ENCODE measurements at regions not wholly inside any gene's neighbourhood (a gene's known extent, or its start where the extent isn't known, plus 50 kb on each side); places are given as distances from the start of the nearest gene placed in this dataset.
"Not testable (repeated sequence)": the region's sequence is repeated elsewhere in the genome, so short reads cannot be mapped to it uniquely, and the experiment has no call there.

GRCh38 chr20:4430826-4431225 lies 181.7 kb upstream of the ADRA1D start:
- H3K9me3 Mint-ChIP-seq; H3K27ac ChIP-seq (ENCODE audit: low read length); CTCF ChIA-PET; H3K4me1 ChIP-seq (ENCODE audit: control insufficient read depth in 1 of 2, extremely low read depth in 1 of 2, insufficient read depth in 2 of 2, low read length in 2 of 2); H3K36me3 ChIP-seq (ENCODE audit: control insufficient read depth in 2 of 2, extremely low read depth in 1 of 2, insufficient read depth in 1 of 2, low read length in 1 of 2); H3K4me3 Mint-ChIP-seq; H3K9me3 ChIP-seq; ATAC-seq (replicated peaks in 1 of 4); H3K27me3 Mint-ChIP-seq; H3K36me3 Mint-ChIP-seq; H3K27ac Mint-ChIP-seq; H3K27me3 ChIP-seq (replicated peaks in 1 of 2; ENCODE audit: control insufficient read depth in 2 of 2, extremely low read depth in 1 of 2, insufficient read depth in 2 of 2, low read length in 1 of 2); H3K4me1 Mint-ChIP-seq; DNase-seq; H3K4me3 ChIP-seq (ENCODE audit: control insufficient read depth in 1 of 2, extremely low read depth in 1 of 2, low read length in 1 of 2): not testable (repeated sequence)
- POLR2A ChIA-PET, result interaction anchor here in 1 of 2 donors (0.6 kb wide), 1 partner anchor 109 kb away, joined by 4 read pairs; no protein-coding TSS in a partner anchor
- WGBS (ENCODE audit: insufficient coverage), result 100% methylated on average over 4 of the region's 11 CpGs

- no peak for DNase-seq
- Histone ChIP-seq H3K27me3 (replicated peaks in 1 of 2; ENCODE audit: control insufficient read depth in 2 of 2, extremely low read depth in 1 of 2, insufficient read depth in 2 of 2, low read length in 1 of 2) (peaks cover 0 to 2% of the 10 kb centered on the region in 2 experiments), H3K27ac (ENCODE audit: low read length) (no peak overlapping the region), H3K36me3 (ENCODE audit: control insufficient read depth in 2 of 2, extremely low read depth in 1 of 2, insufficient read depth in 1 of 2, low read length in 1 of 2) (no peaks in the 10 kb centered on the region), H3K4me3 (ENCODE audit: control insufficient read depth in 1 of 2, extremely low read depth in 1 of 2, low read length in 1 of 2) (no peak overlapping the region), H3K4me1 (ENCODE audit: control insufficient read depth in 1 of 2, extremely low read depth in 1 of 2, insufficient read depth in 2 of 2, low read length in 2 of 2) (no peaks in the 10 kb centered on the region), H3K9me3 (no peaks in the 10 kb centered on the region)
- Mint-ChIP-seq H3K9me3 (no peaks in the 10 kb centered on the region), H3K4me1 (no peaks in the 10 kb centered on the region), H3K27me3 (peaks cover 10 to 16% of the 10 kb centered on the region in 2 donors), H3K36me3 (no peaks in the 10 kb centered on the region), H3K27ac (peak overlapping the region in 1 of 2 donors; percentile 17), H3K4me3 (no peak overlapping the region)
- CTCF ChIA-PET, result no interaction called here
- WGBS (ENCODE audit: insufficient coverage), result 80% methylated on average over 1 of the region's 4 CpGs
- POLR2A ChIA-PET, result no interaction called here
- no peak for ATAC-seq (replicated peaks in 1 of 4)
These were observed 179.0 kb upstream of the ADRA1D start for GRCh38 chr20:4427940-4428586.

GRCh38 chr20:4418141-4418540 lies 169.1 kb upstream of the ADRA1D start:
- H3K27ac Mint-ChIP-seq, result no peak overlapping the region
- H3K4me3 Mint-ChIP-seq, result no peak overlapping the region
- H3K9me3 Mint-ChIP-seq, result peaks cover 4 to 7% (median 6%) of the 10 kb centered on the region in 3 donors
- peaks cover 10 to 19% of the 10 kb centered on the region in 2 donors for H3K27me3 Mint-ChIP-seq
- no peak overlapping the region for H3K4me3 ChIP-seq (ENCODE audit: control insufficient read depth in 1 of 2, extremely low read depth in 1 of 2, low read length in 1 of 2)
- H3K27me3 ChIP-seq (replicated peaks in 1 of 2; ENCODE audit: control insufficient read depth in 2 of 2, extremely low read depth in 1 of 2, insufficient read depth in 2 of 2, low read length in 1 of 2), result no peaks in the 10 kb centered on the region
- no peaks in the 10 kb centered on the region for H3K4me1 Mint-ChIP-seq
- WGBS (ENCODE audit: insufficient coverage), result 100% methylated on average over 2 of the region's 4 CpGs
- no peak overlapping the region for H3K27ac ChIP-seq (ENCODE audit: low read length)
- DNase-seq, result no peak
- no peak for ATAC-seq (replicated peaks in 1 of 4)
- ChIA-PET POLR2A (no interaction called here), CTCF (no interaction called here)
- H3K9me3 ChIP-seq, result no peaks in the 10 kb centered on the region
- no peaks in the 10 kb centered on the region for H3K36me3 ChIP-seq (ENCODE audit: control insufficient read depth in 2 of 2, extremely low read depth in 1 of 2, insufficient read depth in 1 of 2, low read length in 1 of 2)
- no peaks in the 10 kb centered on the region for H3K4me1 ChIP-seq (ENCODE audit: control insufficient read depth in 1 of 2, extremely low read depth in 1 of 2, insufficient read depth in 2 of 2, low read length in 2 of 2)
- no peaks in the 10 kb centered on the region for H3K36me3 Mint-ChIP-seq

- H3K4me3 Mint-ChIP-seq, result no peak overlapping the region
- POLR2A ChIA-PET, result no interaction called here
- no peaks in the 10 kb centered on the region for H3K36me3 Mint-ChIP-seq
- H3K27ac ChIP-seq (ENCODE audit: low read length), result no peak overlapping the region
- no peaks in the 10 kb centered on the region for H3K4me1 Mint-ChIP-seq
- H3K27ac Mint-ChIP-seq, result no peak overlapping the region
- H3K9me3 Mint-ChIP-seq, result peaks cover 3 to 7% (median 4%) of the 10 kb centered on the region in 3 donors
- no peak overlapping the region for H3K4me3 ChIP-seq (ENCODE audit: control insufficient read depth in 1 of 2, extremely low read depth in 1 of 2, low read length in 1 of 2)
- CTCF ChIA-PET, result no interaction called here
- H3K27me3 ChIP-seq (replicated peaks in 1 of 2; ENCODE audit: control insufficient read depth in 2 of 2, extremely low read depth in 1 of 2, insufficient read depth in 2 of 2, low read length in 1 of 2), result peaks cover 0 to 2% of the 10 kb centered on the region in 2 experiments
- no peak for DNase-seq
- H3K27me3 Mint-ChIP-seq, result peaks cover 0 to 17% of the 10 kb centered on the region in 2 donors
- H3K4me1 ChIP-seq (ENCODE audit: control insufficient read depth in 1 of 2, extremely low read depth in 1 of 2, insufficient read depth in 2 of 2, low read length in 2 of 2), result no peaks in the 10 kb centered on the region
- 60% methylated on average over 3 of the region's 5 CpGs for WGBS (ENCODE audit: insufficient coverage)
- no peak for ATAC-seq (replicated peaks in 1 of 4)
- no peaks in the 10 kb centered on the region for H3K9me3 ChIP-seq
- H3K36me3 ChIP-seq (ENCODE audit: control insufficient read depth in 2 of 2, extremely low read depth in 1 of 2, insufficient read depth in 1 of 2, low read length in 1 of 2), result no peaks in the 10 kb centered on the region
These were observed 166.2 kb upstream of the ADRA1D start for GRCh38 chr20:4415281-4415680.

- Mint-ChIP-seq H3K9me3 (peaks cover 0 to under 1% (median 0%) of the 10 kb centered on the region in 3 donors), H3K27ac (no peak overlapping the region)
- ATAC-seq (replicated peaks in 1 of 4), result no peak
These were observed 164.4 kb upstream of the ADRA1D start for GRCh38 chr20:4413314-4414049.

GRCh38 chr20:4412216-4412615 lies 163.1 kb upstream of the ADRA1D start:
- Mint-ChIP-seq H3K9me3 (no peaks in the 10 kb centered on the region), H3K4me1 (no peaks in the 10 kb centered on the region), H3K4me3 (no peak overlapping the region), H3K27ac (no peak overlapping the region), H3K36me3 (no peaks in the 10 kb centered on the region), H3K27me3 (peaks cover 3 to 14% of the 10 kb centered on the region in 2 donors)
- Histone ChIP-seq H3K4me3 (ENCODE audit: control insufficient read depth in 1 of 2, extremely low read depth in 1 of 2, low read length in 1 of 2) (no peak overlapping the region), H3K27ac (ENCODE audit: low read length) (no peak overlapping the region), H3K27me3 (replicated peaks in 1 of 2; ENCODE audit: control insufficient read depth in 2 of 2, extremely low read depth in 1 of 2, insufficient read depth in 2 of 2, low read length in 1 of 2) (peaks cover 0 to 5% of the 10 kb centered on the region in 2 experiments), H3K36me3 (ENCODE audit: control insufficient read depth in 2 of 2, extremely low read depth in 1 of 2, insufficient read depth in 1 of 2, low read length in 1 of 2) (no peaks in the 10 kb centered on the region), H3K9me3 (no peaks in the 10 kb centered on the region), H3K4me1 (ENCODE audit: control insufficient read depth in 1 of 2, extremely low read depth in 1 of 2, insufficient read depth in 2 of 2, low read length in 2 of 2) (no peaks in the 10 kb centered on the region)
- DNase-seq (no peak), ATAC-seq (replicated peaks in 1 of 4) (no peak)
- ChIA-PET CTCF (no interaction called here), POLR2A (no interaction called here)
- WGBS (ENCODE audit: insufficient coverage), result 80% methylated on average over 1 of the region's 1 CpG

More at GRCh38 chr20:4413314-4414049, 164.4 kb upstream of the ADRA1D start:
- Mint-ChIP-seq H3K4me3 (no peak overlapping the region), H3K4me1 (no peaks in the 10 kb centered on the region), H3K36me3 (no peaks in the 10 kb centered on the region), H3K27me3 (peaks cover 3 to 14% of the 10 kb centered on the region in 2 donors)
- POLR2A ChIA-PET, result no interaction called here
- no peaks in the 10 kb centered on the region for H3K9me3 ChIP-seq
- no peaks in the 10 kb centered on the region for H3K36me3 ChIP-seq (ENCODE audit: control insufficient read depth in 2 of 2, extremely low read depth in 1 of 2, insufficient read depth in 1 of 2, low read length in 1 of 2)
- CTCF ChIA-PET, result no interaction called here
- 83% methylated on average over 6 of the region's 8 CpGs for WGBS (ENCODE audit: insufficient coverage)
- H3K4me1 ChIP-seq (ENCODE audit: control insufficient read depth in 1 of 2, extremely low read depth in 1 of 2, insufficient read depth in 2 of 2, low read length in 2 of 2), result no peaks in the 10 kb centered on the region
- no peak for DNase-seq
- H3K27ac ChIP-seq (ENCODE audit: low read length), result no peak overlapping the region
- H3K27me3 ChIP-seq (replicated peaks in 1 of 2; ENCODE audit: control insufficient read depth in 2 of 2, extremely low read depth in 1 of 2, insufficient read depth in 2 of 2, low read length in 1 of 2), result peaks cover 0 to 5% of the 10 kb centered on the region in 2 experiments
- no peak overlapping the region for H3K4me3 ChIP-seq (ENCODE audit: control insufficient read depth in 1 of 2, extremely low read depth in 1 of 2, low read length in 1 of 2)

Data from T-cell (primary cell).